A549 (cell line): ENCODE measurements at regions not wholly inside any gene's neighbourhood (a gene's known extent, or its start where the extent isn't known, plus 50 kb on each side); places are given as distances from the start of the nearest gene placed in this dataset.
A peak's percentile ranks its signal among the peaks of the same experiment; 100 is the strongest.

ENCODE experiments used
- ATAC-seq, 2 experiments: fragments of 200-7000 bp in 1 of 2; fragments of >200 bp in 1 of 2; cut with Nextera tagmentation in 1 of 2; cut with Tn5 transposase in 1 of 2; 3 replicates each; pipeline versions ENCODE4 v1.8.0 to v1.9.1; 2018 to 2020; ENCODE audit warnings: mild to moderate bottlenecking in 1 of 2, moderate library complexity in 1 of 2
- CTCF ChIA-PET: fragments of 300-600 bp; sonication (Branson Sonifier 250); formaldehyde crosslinking; extraction: SDS; loops from one replicate; lab custom pipeline; 2021; ENCODE audit warnings: antibody characterized with exemption, inconsistent platforms; lab: Yijun Ruan, JAX
- POLR2A ChIA-PET: fragments of 350-600 bp; formaldehyde crosslinking; extraction: SDS; loops from one replicate; lab custom pipeline; 2021; ENCODE audit warnings: antibody characterized with exemption, inconsistent platforms; lab: Yijun Ruan, JAX
- DNase-seq, 2 experiments: peaks; one replicate each; pipeline versions ENCODE4 v3.0.0 to v3.0.0-alpha.2; 2011 to 2016; ENCODE audit warnings: low read depth in 1 of 2, low spot score in 1 of 2
- FAIRE-seq: peaks from 2 replicates; lab custom pipeline; 2011; peaks lifted over from hg19 to GRCh38; lab: Jason Lieb, UNC
- H3K27ac ChIP-seq, 2 experiments: fragments of >200 bp; sonication (Bioruptor Twin); formaldehyde crosslinking; 3 replicates each; pipeline ENCODE4 v1.5.1; 2016 to 2017
- H3K4me1 ChIP-seq: fragments of >200 bp; sonication (Bioruptor Twin); formaldehyde crosslinking; 3 replicates; pipeline ENCODE4 v1.6.1; 2016
- H3K4me2 ChIP-seq: fragments of >200 bp; sonication (Bioruptor Twin); formaldehyde crosslinking; 3 replicates; pipeline ENCODE4 v1.6.1; 2016
- H3K4me3 ChIP-seq: fragments of >200 bp; sonication (Bioruptor Twin); formaldehyde crosslinking; 3 replicates; pipeline ENCODE4 v1.5.1; 2016
- H3K9me3 ChIP-seq: fragments of >200 bp; sonication (Bioruptor Twin); formaldehyde crosslinking; 3 replicates; pipeline ENCODE4 v1.6.1; 2016
- CEBPB ChIP-seq, 2 experiments: fragments of >200 bp in 1 of 2; sonication (Bioruptor Twin) in 1 of 2; formaldehyde crosslinking in 1 of 2; IDR thresholded peaks; 2 replicates each; pipeline ENCODE4 v1.6.1; 2012 to 2016
- CHD4 ChIP-seq: fragments of 200-600 bp; sonication (generic); IDR thresholded peaks from 2 replicates; pipeline ENCODE4 v1.6.1; 2016; ENCODE audit warnings: antibody characterized with exemption, mild to moderate bottlenecking, borderline replicate concordance
- CTCF ChIP-seq: fragments of >200 bp; sonication (Bioruptor Twin); formaldehyde crosslinking; IDR thresholded peaks from 3 replicates; pipeline ENCODE4 v1.5.1; 2016
- EP300 ChIP-seq, 2 experiments: fragments of >200 bp; sonication (Bioruptor Twin); formaldehyde crosslinking; IDR thresholded peaks; 2 replicates in 1 of 2; 3 replicates in 1 of 2; pipeline ENCODE4 v1.6.1; 2016 to 2017
- HDAC2 ChIP-seq: fragments of 200-600 bp; sonication (generic); IDR thresholded peaks from 2 replicates; pipeline ENCODE4 v1.6.1; 2016
- HOXA7 ChIP-seq: fragments of 250-450 bp; sonication (Bioruptor Pico); IDR thresholded peaks from 2 replicates; pipeline ENCODE4 v1.5.0; 2020; ENCODE audit warnings: mild to moderate bottlenecking, moderate library complexity
- KDM1A ChIP-seq: fragments of 200-600 bp; sonication (generic); IDR thresholded peaks from 2 replicates; pipeline ENCODE4 v1.6.1; 2016; ENCODE audit warnings: low read depth, mild to moderate bottlenecking
- KDM5A ChIP-seq: fragments of 200-600 bp; sonication (generic); IDR thresholded peaks from 2 replicates; pipeline ENCODE4 v1.6.1; 2016; ENCODE audit warnings: antibody characterized with exemption, mild to moderate bottlenecking
- MAFK ChIP-seq: fragments of 450-650 bp; IDR thresholded peaks from 2 replicates; pipeline ENCODE4 v1.6.1; 2014; ENCODE audit not compliant: partially characterized antibody
- MAZ ChIP-seq: fragments of 150-350 bp; IDR thresholded peaks from 2 replicates; pipeline ENCODE4 v1.6.1; 2014; ENCODE audit warnings: antibody characterized with exemption, low read depth, low read length, borderline replicate concordance
- MYC ChIP-seq: IDR thresholded peaks from 2 replicates; pipeline ENCODE4 v1.6.1; 2012; ENCODE audit warnings: mild to moderate bottlenecking, inconsistent platforms, low read length, improper control_type of control experiment, borderline replicate concordance
- POLR2A ChIP-seq: IDR thresholded peaks from 2 replicates; pipeline ENCODE4 v1.6.1; 2012; ENCODE audit warnings: mild to moderate bottlenecking, low read length
- RAD21 ChIP-seq, 2 experiments: fragments of >200 bp in 1 of 2; sonication (Bioruptor Twin) in 1 of 2; formaldehyde crosslinking in 1 of 2; IDR thresholded peaks in 1 of 2; conservative IDR thresholded peaks in 1 of 2; 2 replicates in 1 of 2; 3 replicates in 1 of 2; pipeline ENCODE4 v1.6.1; 2012 to 2018; ENCODE audit warnings: inconsistent platforms in 1 of 2
- RARB ChIP-seq: fragments of 250-450 bp; sonication (Bioruptor Pico); IDR thresholded peaks from 2 replicates; pipeline ENCODE4 v1.8.0; 2021; ENCODE audit warnings: mild to moderate bottlenecking, moderate library complexity
- RFX5 ChIP-seq: fragments of 450-650 bp; IDR thresholded peaks from 2 replicates; pipeline ENCODE4 v1.7.1; 2014; ENCODE audit warnings: antibody characterized with exemption, mild to moderate bottlenecking, moderate library complexity
- ZSCAN20 ChIP-seq: fragments of 250-450 bp; sonication (Bioruptor Pico); IDR thresholded peaks from 2 replicates; pipeline ENCODE4 v1.8.0; 2022; ENCODE audit warnings: mild to moderate bottlenecking, moderate library complexity
- WGBS: methylation state at CpG from one replicate; pipeline ENCODE4 v1.1.6; 2017; ENCODE audit errors: missing lambda C conversion rate; 5-methylcytosine and 5-hydroxymethylcytosine counted together
- TF ChIP-seq, protein P1 (sequence below): IDR thresholded peaks from 2 replicates; pipeline ENCODE4 v1.6.1; 2012; ENCODE audit warnings: low read depth, borderline replicate concordance
- TF ChIP-seq, protein P2 (sequence below): IDR thresholded peaks from 2 replicates; pipeline ENCODE4 v1.6.1; 2012
- TF ChIP-seq, protein P3 (sequence below): fragments of 200-600 bp; sonication (generic); IDR thresholded peaks from 2 replicates; pipeline ENCODE4 v1.6.1; 2016; ENCODE audit warnings: antibody characterized with exemption, mild to moderate bottlenecking, moderate library complexity
- TF ChIP-seq, protein P4 (sequence below): fragments of 250-450 bp; sonication (Bioruptor Pico); IDR thresholded peaks from 2 replicates; pipeline ENCODE4 v1.5.0; 2021; ENCODE audit warnings: mild to moderate bottlenecking, moderate library complexity, borderline replicate concordance

GRCh38 chr12:82082501-82082900, 275.7 kb downstream of the CCDC59 start:
- no peak overlapping the region for H3K4me3 ChIP-seq
- ChIA-PET POLR2A (no interaction called here), CTCF (no interaction called here)
- TF ChIP-seq RARB: no peak
- TF ChIP-seq, protein P1, sequence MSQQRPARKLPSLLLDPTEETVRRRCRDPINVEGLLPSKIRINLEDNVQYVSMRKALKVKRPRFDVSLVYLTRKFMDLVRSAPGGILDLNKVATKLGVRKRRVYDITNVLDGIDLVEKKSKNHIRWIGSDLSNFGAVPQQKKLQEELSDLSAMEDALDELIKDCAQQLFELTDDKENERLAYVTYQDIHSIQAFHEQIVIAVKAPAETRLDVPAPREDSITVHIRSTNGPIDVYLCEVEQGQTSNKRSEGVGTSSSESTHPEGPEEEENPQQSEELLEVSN: no peak
- TF ChIP-seq, protein P2, sequence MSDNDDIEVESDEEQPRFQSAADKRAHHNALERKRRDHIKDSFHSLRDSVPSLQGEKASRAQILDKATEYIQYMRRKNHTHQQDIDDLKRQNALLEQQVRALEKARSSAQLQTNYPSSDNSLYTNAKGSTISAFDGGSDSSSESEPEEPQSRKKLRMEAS: no peak
- no peak for TF ChIP-seq KDM5A
- TF ChIP-seq MYC: no peak
- TF ChIP-seq KDM1A: no peak
- no peak for TF ChIP-seq CTCF
- no peak for TF ChIP-seq RFX5
- no peak for TF ChIP-seq CEBPB (IDR thresholded peaks at IDR 0.05)
- no peak for TF ChIP-seq HDAC2
- TF ChIP-seq HOXA7 (CRISPR knock-in tag): no peak
- no peak for TF ChIP-seq EP300 (IDR thresholded peaks at IDR 0.05)
- no peak for TF ChIP-seq POLR2A
- TF ChIP-seq CHD4: no peak
- no peak for DNase-seq
- no peaks in the 10 kb centered on the region for H3K4me1 ChIP-seq
- no peak for FAIRE-seq
- 4% methylated on average over 3 of the region's 3 CpGs for whole genome bisulfite sequencing
- no peak for ATAC-seq
- H3K4me2 ChIP-seq: no peak overlapping the region
- 0 out of 3 replicates have a peak, but pooled peaks cover 5% of the 10 kb centered on the region for H3K9me3 ChIP-seq
- no peak overlapping the region for H3K27ac ChIP-seq

DNA sequence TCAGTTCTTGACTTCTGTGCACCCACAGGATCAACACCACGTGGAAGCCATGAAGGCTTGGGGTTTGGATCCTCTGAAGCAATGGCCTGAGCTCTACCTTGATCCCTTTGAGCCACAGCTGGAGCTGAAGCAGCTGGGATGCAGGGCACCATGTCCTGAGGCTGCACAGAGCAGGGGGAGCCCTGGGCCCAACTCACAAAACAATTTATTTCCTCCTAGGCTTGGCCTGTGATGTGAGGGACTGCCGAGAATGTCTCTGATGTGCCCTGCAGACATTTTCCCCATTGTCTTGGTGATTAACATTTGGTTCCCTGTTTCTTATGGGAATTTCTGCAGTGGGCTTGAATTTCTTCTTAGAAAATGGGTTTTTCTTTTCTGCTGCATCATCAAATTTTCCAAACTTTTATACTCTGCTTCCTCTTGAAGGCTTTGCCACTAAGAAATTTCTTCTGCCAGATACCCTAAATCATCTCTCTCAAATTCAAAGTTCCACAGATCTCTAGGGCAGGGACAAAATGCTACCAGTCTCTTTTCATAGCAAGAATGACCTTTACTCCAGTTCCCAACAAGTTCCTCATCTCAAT, 288.2 kb downstream of the CCDC59 start:
- no peak for ATAC-seq
- H3K4me3 ChIP-seq: no peak overlapping the region
- FAIRE-seq: no peak
- no peak overlapping the region for H3K4me2 ChIP-seq
- no peak for TF ChIP-seq HOXA7 (CRISPR knock-in tag)
- peak; percentile 87 for TF ChIP-seq MAFK
- TF ChIP-seq, protein P3, sequence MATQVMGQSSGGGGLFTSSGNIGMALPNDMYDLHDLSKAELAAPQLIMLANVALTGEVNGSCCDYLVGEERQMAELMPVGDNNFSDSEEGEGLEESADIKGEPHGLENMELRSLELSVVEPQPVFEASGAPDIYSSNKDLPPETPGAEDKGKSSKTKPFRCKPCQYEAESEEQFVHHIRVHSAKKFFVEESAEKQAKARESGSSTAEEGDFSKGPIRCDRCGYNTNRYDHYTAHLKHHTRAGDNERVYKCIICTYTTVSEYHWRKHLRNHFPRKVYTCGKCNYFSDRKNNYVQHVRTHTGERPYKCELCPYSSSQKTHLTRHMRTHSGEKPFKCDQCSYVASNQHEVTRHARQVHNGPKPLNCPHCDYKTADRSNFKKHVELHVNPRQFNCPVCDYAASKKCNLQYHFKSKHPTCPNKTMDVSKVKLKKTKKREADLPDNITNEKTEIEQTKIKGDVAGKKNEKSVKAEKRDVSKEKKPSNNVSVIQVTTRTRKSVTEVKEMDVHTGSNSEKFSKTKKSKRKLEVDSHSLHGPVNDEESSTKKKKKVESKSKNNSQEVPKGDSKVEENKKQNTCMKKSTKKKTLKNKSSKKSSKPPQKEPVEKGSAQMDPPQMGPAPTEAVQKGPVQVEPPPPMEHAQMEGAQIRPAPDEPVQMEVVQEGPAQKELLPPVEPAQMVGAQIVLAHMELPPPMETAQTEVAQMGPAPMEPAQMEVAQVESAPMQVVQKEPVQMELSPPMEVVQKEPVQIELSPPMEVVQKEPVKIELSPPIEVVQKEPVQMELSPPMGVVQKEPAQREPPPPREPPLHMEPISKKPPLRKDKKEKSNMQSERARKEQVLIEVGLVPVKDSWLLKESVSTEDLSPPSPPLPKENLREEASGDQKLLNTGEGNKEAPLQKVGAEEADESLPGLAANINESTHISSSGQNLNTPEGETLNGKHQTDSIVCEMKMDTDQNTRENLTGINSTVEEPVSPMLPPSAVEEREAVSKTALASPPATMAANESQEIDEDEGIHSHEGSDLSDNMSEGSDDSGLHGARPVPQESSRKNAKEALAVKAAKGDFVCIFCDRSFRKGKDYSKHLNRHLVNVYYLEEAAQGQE: no peak
- TF ChIP-seq MAZ: no peak
- no peak for TF ChIP-seq CEBPB (IDR thresholded peaks at IDR 0.05)
- TF ChIP-seq, all 56 proteins: peak for 1
- WGBS: 5% methylated on average over 2 of the region's 2 CpGs
- Histone ChIP-seq H3K27ac (no peak overlapping the region), H3K9me3 (no peaks in the 10 kb centered on the region), H3K4me1 (no peaks in the 10 kb centered on the region)
- ChIA-PET CTCF (no interaction called here), POLR2A (no interaction called here)
- DNase-seq: no peak

DNA sequence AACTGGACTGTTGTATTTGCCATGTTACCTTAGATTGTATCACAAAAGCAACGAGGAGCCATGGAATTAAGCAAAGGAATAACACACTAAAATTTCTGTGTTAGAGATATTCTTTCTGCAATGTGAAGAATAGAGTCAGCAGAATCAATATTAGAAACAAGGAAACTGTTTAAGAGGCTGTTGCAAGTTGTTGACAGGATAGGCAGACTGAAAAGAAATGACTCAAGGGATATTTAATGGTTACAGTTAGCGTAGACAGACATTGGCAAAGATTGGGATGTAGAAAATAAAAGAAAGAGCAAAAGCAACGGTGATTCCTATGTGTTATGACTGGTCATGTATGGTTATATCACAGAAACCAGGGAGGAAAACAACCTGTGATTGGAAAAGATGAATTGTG, 299.0 kb upstream of the PPFIA2 start:
- TF ChIP-seq ZSCAN20 (CRISPR knock-in tag) (no peak), HOXA7 (CRISPR knock-in tag) (no peak), RAD21 (conservative IDR thresholded peaks at IDR 0.05 in 1 of 2, IDR thresholded peaks at IDR 0.05 in 1 of 2) (no peak), MYC (no peak), CHD4 (no peak)
- TF ChIP-seq, protein P4, sequence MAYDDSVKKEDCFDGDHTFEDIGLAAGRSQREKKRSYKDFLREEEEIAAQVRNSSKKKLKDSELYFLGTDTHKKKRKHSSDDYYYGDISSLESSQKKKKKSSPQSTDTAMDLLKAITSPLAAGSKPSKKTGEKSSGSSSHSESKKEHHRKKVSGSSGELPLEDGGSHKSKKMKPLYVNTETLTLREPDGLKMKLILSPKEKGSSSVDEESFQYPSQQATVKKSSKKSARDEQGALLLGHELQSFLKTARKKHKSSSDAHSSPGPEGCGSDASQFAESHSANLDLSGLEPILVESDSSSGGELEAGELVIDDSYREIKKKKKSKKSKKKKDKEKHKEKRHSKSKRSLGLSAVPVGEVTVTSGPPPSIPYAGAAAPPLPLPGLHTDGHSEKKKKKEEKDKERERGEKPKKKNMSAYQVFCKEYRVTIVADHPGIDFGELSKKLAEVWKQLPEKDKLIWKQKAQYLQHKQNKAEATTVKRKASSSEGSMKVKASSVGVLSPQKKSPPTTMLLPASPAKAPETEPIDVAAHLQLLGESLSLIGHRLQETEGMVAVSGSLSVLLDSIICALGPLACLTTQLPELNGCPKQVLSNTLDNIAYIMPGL (CRISPR knock-in tag): no peak
- TF ChIP-seq, all 56 proteins: peak for 0
- POLR2A ChIA-PET: no interaction called here

More for the DNA sequence above, 299.0 kb upstream of the PPFIA2 start:
- H3K4me3 ChIP-seq: no peak overlapping the region
- no peaks in the 10 kb centered on the region for H3K4me1 ChIP-seq
- H3K27ac ChIP-seq: no peak overlapping the region
- FAIRE-seq (no peak), DNase-seq (no peak), ATAC-seq (no peak)
- H3K9me3 ChIP-seq: no peaks in the 10 kb centered on the region
- CTCF ChIA-PET: no interaction called here
- H3K4me2 ChIP-seq: no peak overlapping the region
- under 1% methylated on average over 3 of the region's 3 CpGs for WGBS
